ENCODE measurements at regions not wholly inside any gene's neighbourhood (a gene's known extent, or its start where the extent isn't known, plus 50 kb on each side); places are given as distances from the start of the nearest gene placed in this dataset.

DNA sequence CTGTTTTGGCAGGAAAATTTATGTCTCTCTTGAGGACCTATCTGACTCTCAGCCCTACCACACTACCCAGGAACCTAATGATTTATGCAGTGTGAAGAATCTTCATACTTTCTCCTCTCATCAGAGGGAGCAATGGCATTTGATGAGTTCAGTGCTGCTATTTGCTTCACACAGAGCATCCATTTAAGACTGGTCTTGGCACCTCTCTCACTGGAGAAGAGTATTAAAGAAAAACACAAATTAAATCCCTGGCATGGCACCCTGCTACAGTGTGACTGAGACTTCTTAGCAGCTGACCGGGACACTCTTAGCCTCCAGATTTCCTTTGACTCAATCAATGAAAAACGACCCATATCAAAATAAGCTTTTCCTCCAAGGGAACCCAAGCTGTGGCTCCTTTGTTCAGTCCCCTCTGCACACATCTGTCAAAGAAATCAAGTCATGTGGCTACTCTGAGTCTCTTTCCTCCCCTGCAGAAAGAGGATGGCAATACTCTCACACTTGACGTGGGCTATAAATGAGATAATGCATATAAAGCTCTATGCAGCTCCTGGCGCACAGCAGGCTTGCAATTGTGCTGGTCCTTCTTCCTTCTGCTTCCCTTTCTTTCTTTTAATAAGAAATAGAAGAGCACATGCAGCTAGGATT lies 186.1 kb upstream of the E2F8 start:
- no peaks in the 10 kb centered on the region for H3K27me3 ChIP-seq (ENCODE audit: insufficient read depth, poor library complexity, severe bottlenecking)
- ATAC-seq (ENCODE audit: low read depth) = no peak
- no peak for TF ChIP-seq CTCF (IDR thresholded peaks at IDR 0.05; ENCODE audit: poor library complexity, severe bottlenecking)
- no peaks in the 10 kb centered on the region for H3K36me3 ChIP-seq (ENCODE audit: low read depth)
- H3K9me3 ChIP-seq (ENCODE audit: severe bottlenecking) = no peaks in the 10 kb centered on the region
- peaks cover 19% of the 10 kb centered on the region for H3K4me1 ChIP-seq (ENCODE audit: insufficient read depth, poor library complexity, severe bottlenecking)
- DNase-seq (ENCODE audit: low spot score) = no peak
- no peak overlapping the region for H3K4me3 ChIP-seq (ENCODE audit: severe bottlenecking)
- H3K27ac ChIP-seq (ENCODE audit: poor library complexity, severe bottlenecking) = no peak overlapping the region

GRCh38 chr11:19426011-19426755 lies 185.4 kb upstream of the E2F8 start:
- H3K36me3 ChIP-seq (ENCODE audit: low read depth) = no peaks in the 10 kb centered on the region
- H3K27me3 ChIP-seq (ENCODE audit: insufficient read depth, poor library complexity, severe bottlenecking) = no peaks in the 10 kb centered on the region
- ATAC-seq (ENCODE audit: low read depth) = no peak
- TF ChIP-seq CTCF (IDR thresholded peaks at IDR 0.05; ENCODE audit: poor library complexity, severe bottlenecking) = no peak
- no peak for DNase-seq (ENCODE audit: low spot score)
- no peak overlapping the region for H3K27ac ChIP-seq (ENCODE audit: poor library complexity, severe bottlenecking)
- no peak overlapping the region for H3K4me3 ChIP-seq (ENCODE audit: severe bottlenecking)
- peaks cover 19% of the 10 kb centered on the region for H3K4me1 ChIP-seq (ENCODE audit: insufficient read depth, poor library complexity, severe bottlenecking)
- H3K9me3 ChIP-seq (ENCODE audit: severe bottlenecking) = no peaks in the 10 kb centered on the region

DNA sequence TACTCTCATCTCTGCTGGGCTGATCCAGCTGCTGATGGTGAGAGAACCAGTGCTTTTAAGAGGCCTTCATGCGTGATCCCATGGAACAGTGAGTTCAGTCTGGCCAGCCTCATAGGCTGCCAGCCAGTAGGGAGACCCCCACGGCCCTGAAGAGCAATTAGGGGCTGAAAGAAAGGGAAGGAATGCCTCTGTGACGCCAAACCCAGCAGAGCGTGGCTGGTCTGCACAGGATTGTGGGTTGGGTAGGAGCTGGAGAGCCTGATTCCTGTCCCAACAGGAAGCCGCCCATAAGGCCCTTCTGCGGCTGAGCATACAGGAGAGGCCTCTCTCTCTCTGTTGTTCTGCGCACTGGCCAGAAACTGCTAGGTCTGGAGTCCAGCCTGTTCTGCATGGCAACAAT lies 181.5 kb upstream of the E2F8 start:
- no peaks in the 10 kb centered on the region for H3K36me3 ChIP-seq (ENCODE audit: low read depth)
- DNase-seq (ENCODE audit: low spot score) (no peak), ATAC-seq (ENCODE audit: low read depth) (no peak)
- peaks cover 23% of the 10 kb centered on the region for H3K4me1 ChIP-seq (ENCODE audit: insufficient read depth, poor library complexity, severe bottlenecking)
- no peak overlapping the region for H3K4me3 ChIP-seq (ENCODE audit: severe bottlenecking)
- no peak for TF ChIP-seq CTCF (IDR thresholded peaks at IDR 0.05; ENCODE audit: poor library complexity, severe bottlenecking)
- H3K9me3 ChIP-seq (ENCODE audit: severe bottlenecking) = no peaks in the 10 kb centered on the region
- no peaks in the 10 kb centered on the region for H3K27me3 ChIP-seq (ENCODE audit: insufficient read depth, poor library complexity, severe bottlenecking)
- H3K27ac ChIP-seq (ENCODE audit: poor library complexity, severe bottlenecking) = no peak overlapping the region

- no peak for ATAC-seq (ENCODE audit: low read depth)
- H3K27me3 ChIP-seq (ENCODE audit: insufficient read depth, poor library complexity, severe bottlenecking) = no peaks in the 10 kb centered on the region
Measured at GRCh38 chr11:19420868-19421533, 180.3 kb upstream of the E2F8 start.

More at GRCh38 chr11:19420868-19421533, 180.3 kb upstream of the E2F8 start:
- Histone ChIP-seq H3K4me1 (ENCODE audit: insufficient read depth, poor library complexity, severe bottlenecking) (peaks cover 23% of the 10 kb centered on the region), H3K9me3 (ENCODE audit: severe bottlenecking) (no peaks in the 10 kb centered on the region), H3K36me3 (ENCODE audit: low read depth) (no peaks in the 10 kb centered on the region), H3K4me3 (ENCODE audit: severe bottlenecking) (no peak overlapping the region), H3K27ac (ENCODE audit: poor library complexity, severe bottlenecking) (peak overlapping the region; percentile 68)
- no peak for TF ChIP-seq CTCF (IDR thresholded peaks at IDR 0.05; ENCODE audit: poor library complexity, severe bottlenecking)
- DNase-seq (ENCODE audit: low spot score) = no peak

All from RWPE2 (cell line).